Activated CD4-positive, CD25-positive, alpha-beta regulatory T cell treated with anti-CD3 and anti-CD28 coated beads, Interleukin-2, amount 50 U/mL, for 24 hours (primary cell): ENCODE measurements at regions not wholly inside any gene's neighbourhood (a gene's known extent, or its start where the extent isn't known, plus 50 kb on each side); places are given as distances from the start of the nearest gene placed in this dataset.
"Not testable (repeated sequence)": the region's sequence is repeated elsewhere in the genome, so short reads cannot be mapped to it uniquely, and the experiment has no call there.

Experiments
- ATAC-seq, 2 donors: fragments of 150-1000 bp; cut with Tn5 transposase; one replicate each; pipeline ENCODE4 v1.10.0; 2021; ENCODE audit warnings: mild to moderate bottlenecking in 1 of 2, moderate library complexity in 1 of 2

GRCh38 chr4:65998807-65999517 is 328.7 kb upstream of the EPHA5 start:
- ATAC-seq, result not testable (repeated sequence)

GRCh38 chr4:65983061-65983460 is 312.8 kb upstream of the EPHA5 start:
- no peak for ATAC-seq

DNA sequence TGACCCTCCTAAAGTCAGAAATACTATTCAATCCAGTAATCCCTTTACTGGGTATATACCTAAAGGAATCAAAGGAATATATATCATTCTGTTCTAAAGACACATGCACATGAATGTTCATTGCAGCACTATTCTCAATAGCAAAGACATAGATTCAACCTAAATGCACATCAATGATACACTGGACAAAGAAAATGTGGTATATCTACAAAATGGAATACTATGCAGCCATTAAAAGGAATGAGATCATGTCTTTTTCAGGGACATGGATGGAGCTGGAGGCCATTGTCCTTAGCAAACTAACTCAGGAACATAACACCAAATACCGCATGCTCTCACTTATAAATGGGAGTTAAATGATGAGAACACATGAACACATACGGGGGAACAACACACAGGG is 306.0 kb upstream of the EPHA5 start:
- no peak for ATAC-seq

DNA sequence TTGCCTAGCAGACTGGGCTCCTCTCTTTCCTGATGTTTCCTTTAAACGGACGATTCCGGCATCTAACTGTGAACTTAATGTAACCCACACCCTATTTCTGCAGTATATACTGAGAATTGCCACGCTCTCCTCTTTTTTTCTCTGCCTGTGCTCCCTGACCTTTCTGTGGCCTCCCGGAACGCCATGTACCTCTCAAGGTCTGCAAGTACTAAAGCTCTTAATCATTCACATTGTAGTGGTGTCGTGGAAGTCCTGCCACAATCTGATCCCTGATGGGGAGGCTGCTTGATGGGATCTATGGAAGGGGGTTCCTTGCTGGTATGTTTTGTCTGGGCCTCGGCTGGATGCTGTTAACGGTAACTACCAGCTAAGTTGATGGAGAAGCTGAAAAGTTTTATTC is 302.9 kb upstream of the EPHA5 start:
- no peak for ATAC-seq

DNA sequence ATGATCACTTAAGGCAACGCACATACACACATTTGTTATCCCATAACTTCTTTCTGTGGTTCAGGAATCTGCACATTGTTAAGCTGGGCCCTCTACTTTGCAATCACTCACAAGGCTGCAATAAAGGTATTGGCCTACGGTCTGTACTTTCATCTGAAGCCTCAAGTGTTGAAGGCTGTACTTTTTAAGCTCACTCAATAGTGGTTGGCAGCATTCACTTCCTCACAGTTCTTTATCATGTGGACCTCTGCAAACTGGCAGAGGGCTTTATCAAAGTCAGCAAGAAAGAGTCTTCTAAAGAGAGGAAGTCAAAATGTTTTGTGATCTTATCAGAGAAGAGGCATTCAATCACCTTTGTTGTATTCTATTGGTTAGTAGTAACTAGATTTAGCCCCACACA is 301.4 kb upstream of the EPHA5 start:
- ATAC-seq, result no peak

GRCh38 chr4:65968831-65969558 is 298.7 kb upstream of the EPHA5 start:
- no peak for ATAC-seq

GRCh38 chr4:65960751-65961150 is 290.5 kb upstream of the EPHA5 start:
- no peak for ATAC-seq

DNA sequence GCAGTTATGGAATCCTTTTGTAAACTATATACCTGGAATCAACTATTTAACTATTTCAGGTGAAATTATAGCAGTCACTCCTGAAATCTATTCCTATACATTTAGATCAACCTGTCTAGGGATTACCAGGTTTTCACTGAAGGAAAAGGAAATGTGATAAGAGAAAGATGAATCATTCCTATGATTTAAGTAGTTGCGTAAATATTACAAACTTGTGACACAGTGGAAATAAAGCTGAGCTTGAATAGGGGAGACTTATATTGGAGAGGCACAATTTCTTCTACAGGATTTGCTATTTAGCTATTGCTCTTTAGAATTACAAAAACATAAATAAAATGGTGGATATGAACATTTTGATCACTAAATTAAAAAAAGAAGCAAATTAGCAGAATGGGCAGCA is 284.1 kb upstream of the EPHA5 start:
- no peak for ATAC-seq

DNA sequence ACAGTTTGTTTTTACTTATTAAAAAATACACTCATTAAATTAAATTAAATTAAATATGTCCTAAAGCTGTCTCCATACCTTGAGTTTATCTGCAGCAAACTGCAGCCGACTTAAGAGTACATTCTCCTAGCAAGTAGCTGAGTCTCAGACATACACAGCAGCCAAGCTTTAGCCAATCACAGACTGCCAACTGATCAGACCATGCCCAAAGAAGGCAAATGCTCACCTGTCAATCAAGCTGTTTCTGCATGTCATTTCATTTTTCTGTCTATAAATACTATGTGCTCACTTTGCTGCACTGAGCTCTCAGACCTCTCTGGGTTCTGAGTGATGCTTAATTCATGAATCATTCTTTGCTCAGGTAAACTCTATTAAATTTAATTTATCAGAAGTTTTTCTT is 280.9 kb upstream of the EPHA5 start:
- ATAC-seq, result no peak

DNA sequence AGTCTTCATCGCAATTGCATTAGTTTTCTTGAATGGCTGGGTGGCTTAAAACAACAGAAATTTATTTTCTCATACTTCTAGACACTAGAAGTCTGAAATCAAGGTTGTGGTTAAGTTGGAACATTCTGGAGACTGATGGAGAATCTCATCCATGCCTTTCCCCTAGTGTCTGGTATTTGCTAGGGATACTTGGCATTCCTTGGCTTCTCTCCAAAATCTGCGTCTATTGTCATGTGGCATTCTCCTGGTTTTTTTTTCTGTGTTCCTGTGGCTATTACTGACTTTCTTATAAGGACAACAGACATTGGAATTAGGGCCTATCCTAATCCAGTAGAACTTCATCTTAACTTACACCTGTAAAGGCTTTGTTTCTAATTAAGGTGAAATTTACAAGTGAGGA is 272.8 kb upstream of the EPHA5 start:
- ATAC-seq, result no peak

- ATAC-seq, result no peak
Measured at GRCh38 chr4:65924843-65925242, 254.6 kb upstream of the EPHA5 start.

GRCh38 chr4:65923616-65924015 is 253.3 kb upstream of the EPHA5 start:
- ATAC-seq, result no peak

DNA sequence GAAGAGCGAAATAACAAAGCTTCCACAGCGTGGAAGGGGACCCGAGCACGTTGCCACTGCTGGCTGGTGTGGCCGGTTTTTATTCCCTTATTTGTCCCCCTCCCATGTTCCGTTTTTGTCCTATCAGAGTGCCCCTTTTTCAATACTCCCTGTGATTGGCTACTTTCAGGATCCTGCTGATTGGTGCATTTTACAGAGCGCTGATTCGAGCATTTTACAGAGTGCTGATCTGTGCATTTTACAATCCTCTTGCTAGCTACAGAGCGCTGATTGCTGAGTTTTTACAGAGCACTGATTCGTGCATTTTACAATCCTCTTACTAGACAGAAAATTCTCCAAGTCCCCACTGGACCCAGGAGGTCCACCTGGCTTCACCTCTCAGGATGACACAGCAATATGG is 250.9 kb upstream of the EPHA5 start:
- no peak for ATAC-seq

GRCh38 chr4:65918872-65919271 is 248.6 kb upstream of the EPHA5 start:
- ATAC-seq, result no peak

GRCh38 chr4:65918212-65918611 is 247.9 kb upstream of the EPHA5 start:
- ATAC-seq, result no peak

DNA sequence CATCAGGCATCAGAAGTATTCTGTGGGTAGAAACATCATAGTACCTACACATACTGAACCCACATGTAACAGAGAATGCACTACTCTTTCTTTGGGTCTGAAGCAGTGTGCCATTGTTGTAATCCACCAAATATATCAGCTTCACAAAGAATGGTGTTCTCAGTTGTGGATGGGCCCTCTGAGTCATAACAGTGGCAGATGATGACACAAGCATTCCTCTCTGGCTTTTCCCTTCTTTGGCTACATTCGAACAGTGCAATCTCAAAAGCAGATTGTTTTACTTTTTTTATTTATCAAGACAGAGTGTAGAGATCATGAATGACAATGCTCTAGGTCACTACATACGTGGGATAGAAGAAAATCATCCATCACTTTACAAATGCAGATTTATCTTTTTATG is 247.2 kb upstream of the EPHA5 start:
- no peak for ATAC-seq

DNA sequence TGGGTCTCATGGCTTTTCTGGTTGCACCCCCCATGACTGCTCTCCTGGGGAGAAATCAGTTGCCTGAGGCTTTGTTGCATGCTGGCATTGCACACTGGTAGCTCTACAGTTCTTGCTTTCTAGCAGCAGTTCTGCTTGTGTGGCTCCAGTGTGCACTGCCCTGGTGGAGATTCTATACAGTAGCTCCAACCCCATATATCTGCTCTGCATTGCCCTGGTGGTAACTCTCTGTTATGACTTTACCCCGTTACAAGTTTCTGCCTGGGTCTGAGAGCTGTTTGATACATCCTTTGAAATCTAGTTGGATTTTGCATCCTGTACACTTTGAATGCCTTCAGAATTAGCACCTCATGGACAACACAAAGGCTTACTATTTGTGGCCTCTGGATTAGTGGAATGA is 241.4 kb upstream of the EPHA5 start:
- ATAC-seq, result no peak

DNA sequence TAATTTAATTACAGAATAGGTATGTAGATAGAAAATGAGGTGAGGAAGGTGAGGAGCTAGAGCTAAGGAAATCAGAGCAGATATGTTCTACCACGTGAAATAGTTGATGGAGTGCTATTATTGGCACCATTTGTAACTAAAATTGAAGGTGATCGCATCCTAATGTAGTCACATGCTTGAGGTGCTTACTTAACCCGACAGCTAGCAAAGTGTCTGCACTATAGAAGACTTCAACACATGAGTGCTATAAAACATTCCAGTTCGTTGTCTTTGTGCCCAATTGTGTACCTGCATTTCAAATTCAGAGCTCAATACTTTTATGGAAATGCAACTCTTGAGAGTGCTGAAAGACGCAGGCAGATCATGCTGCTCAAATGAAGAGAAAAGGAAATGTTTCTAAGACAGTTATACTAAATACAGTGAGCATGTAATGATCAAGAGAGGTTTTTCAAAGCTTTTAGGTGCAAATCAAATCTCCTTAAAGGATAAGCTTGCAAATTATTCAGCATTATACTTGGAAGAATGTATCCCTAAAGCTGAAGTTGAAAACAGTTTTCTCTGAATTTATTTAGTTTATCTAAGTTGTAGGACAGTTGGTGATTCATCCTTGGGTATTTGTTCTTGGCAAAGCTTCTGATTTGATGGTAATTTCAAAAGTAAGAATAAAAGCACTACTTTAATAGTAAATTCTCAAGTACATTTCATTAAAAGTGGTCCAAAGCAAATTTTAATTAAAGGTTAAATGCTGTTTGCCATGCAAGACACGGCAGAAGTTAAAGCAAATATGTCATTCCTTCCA is 223.9 kb upstream of the EPHA5 start:
- ATAC-seq, result no peak

GRCh38 chr4:65893271-65893670 is 223.0 kb upstream of the EPHA5 start:
- ATAC-seq, result no peak

- ATAC-seq, result no peak
Measured at GRCh38 chr4:65880594-65880993, 210.3 kb upstream of the EPHA5 start.

DNA sequence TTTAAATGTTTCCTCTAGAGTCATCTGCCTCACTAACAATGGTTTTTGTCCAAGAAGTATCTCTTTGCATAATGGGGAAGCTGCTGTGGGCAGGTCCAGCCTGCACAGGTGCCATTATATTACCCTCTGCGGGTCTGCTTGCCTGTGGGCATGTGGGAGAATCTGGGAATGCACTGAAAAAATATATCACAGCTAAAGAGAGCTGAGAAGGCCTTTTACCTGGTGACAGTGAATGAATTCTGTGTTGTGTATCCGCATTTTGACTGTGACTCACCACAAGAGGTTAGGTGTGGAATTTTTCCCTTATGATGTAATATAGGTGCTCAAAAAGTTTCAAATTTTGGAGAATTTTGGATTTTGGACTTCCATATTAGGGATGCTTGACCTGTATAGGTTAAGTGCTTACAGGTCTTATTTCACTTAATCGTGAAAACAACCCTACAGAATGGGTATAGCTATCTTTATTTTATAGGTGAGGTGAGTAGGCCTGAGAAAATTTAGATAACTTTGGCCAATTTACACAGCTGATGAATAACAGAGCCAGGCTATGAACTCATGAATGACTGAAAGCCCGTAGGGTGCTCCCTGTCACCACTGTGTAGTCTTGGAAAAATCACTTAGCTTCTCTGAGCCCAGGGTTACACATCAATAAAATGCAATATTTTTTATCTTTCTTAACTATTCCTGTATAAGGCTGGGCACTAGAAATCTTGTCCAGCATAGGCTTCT is 198.0 kb upstream of the EPHA5 start:
- ATAC-seq, result no peak

DNA sequence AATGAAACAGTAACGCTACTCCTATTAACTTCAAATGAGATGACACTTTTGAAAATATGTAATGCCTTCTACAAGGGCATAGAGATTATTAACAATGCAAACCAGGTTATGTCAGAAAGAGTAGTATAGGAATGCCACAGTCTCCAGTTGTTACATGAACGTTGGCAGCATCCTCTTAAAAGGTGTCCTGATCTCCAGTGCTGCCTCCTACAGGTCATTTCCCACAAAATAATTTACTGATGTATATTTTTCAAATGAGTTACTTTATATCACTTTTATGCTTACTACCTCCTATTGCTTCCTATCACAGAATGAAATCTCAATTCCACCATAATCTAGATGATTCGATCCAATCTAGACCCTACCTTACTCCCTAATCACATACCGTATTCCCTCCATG is 195.2 kb upstream of the EPHA5 start:
- no peak for ATAC-seq

GRCh38 chr4:65861993-65862392 is 191.7 kb upstream of the EPHA5 start:
- ATAC-seq, result no peak
